ENCODE measurements at regions not wholly inside any gene's neighbourhood (a gene's known extent, or its start where the extent isn't known, plus 50 kb on each side); places are given as distances from the start of the nearest gene placed in this dataset.
A peak's percentile ranks its signal among the peaks of the same experiment; 100 is the strongest.

DNA sequence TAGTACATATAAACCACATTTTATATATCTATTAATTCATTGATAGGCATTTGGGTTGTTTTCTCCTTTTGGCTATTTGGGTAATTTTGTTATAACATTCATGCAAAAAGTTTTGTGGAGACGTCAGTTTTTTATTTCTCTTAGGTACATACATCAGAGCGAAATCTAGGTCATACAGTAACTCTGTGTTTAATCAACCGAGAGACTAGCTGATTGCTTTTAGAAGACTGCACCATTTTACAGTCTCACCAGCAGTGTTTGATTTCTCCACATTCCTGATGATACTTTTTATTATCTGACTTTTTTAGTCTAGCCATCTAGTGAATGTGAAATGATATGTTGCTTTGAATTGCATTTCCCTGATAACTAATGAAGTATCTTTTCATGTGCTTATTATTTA lies 1019.3 kb downstream of the NSUN3 start:
- no peak for DNase-seq
- H3K9me3 ChIP-seq: no peaks in the 10 kb centered on the region
- no peak overlapping the region for H3K4me3 ChIP-seq (ENCODE audit: low read depth, low read length)
- no peaks in the 10 kb centered on the region for H3K27me3 ChIP-seq
- no peaks in the 10 kb centered on the region for H3K36me3 ChIP-seq
- no peak for TF ChIP-seq CTCF (IDR thresholded peaks at IDR 0.05; ENCODE audit: low read depth, low read length)
- no peaks in the 10 kb centered on the region; the same call in 1 of the 2 replicates for H3K4me1 ChIP-seq

GRCh38 chr3:95084738-95085137 lies 1021.9 kb downstream of the NSUN3 start:
- no peaks in the 10 kb centered on the region for H3K27me3 ChIP-seq
- H3K4me1 ChIP-seq: no peaks in the 10 kb centered on the region; the same call in 1 of the 2 replicates
- TF ChIP-seq CTCF (IDR thresholded peaks at IDR 0.05; ENCODE audit: low read depth, low read length): no peak
- DNase-seq: no peak
- no peaks in the 10 kb centered on the region for H3K9me3 ChIP-seq
- no peak overlapping the region for H3K4me3 ChIP-seq (ENCODE audit: low read depth, low read length)
- H3K36me3 ChIP-seq: no peaks in the 10 kb centered on the region

- H3K4me1 ChIP-seq: no peaks in the 10 kb centered on the region; the same call in 1 of the 2 replicates
- TF ChIP-seq CTCF (IDR thresholded peaks at IDR 0.05; ENCODE audit: low read depth, low read length): no peak
- H3K27me3 ChIP-seq: no peaks in the 10 kb centered on the region
- H3K9me3 ChIP-seq: no peaks in the 10 kb centered on the region
- no peak for DNase-seq
- no peak overlapping the region for H3K4me3 ChIP-seq (ENCODE audit: low read depth, low read length)
- H3K36me3 ChIP-seq: no peaks in the 10 kb centered on the region
Observed at GRCh38 chr3:95088464-95088863, 1025.6 kb downstream of the NSUN3 start.

DNA sequence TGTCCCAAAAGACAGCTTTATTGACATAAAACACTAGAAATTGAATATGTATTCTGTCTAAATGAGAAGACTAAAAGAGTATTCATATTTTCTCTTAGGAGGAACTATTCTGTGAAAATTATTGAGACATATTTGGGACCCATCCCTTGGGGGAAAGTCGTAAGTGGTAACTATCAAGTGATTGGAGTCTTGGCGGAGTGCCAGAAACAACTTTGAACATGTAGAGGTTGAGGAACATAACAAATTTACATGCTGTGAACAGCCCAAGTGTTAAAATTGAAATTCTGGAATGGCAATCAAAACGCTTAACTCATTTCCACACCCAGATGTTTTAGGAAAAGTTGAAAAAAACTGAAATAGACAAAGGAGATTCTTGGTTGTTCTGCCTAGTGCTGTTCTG lies 1034.6 kb downstream of the NSUN3 start:
- Histone ChIP-seq H3K27me3 (no peaks in the 10 kb centered on the region), H3K36me3 (no peaks in the 10 kb centered on the region), H3K9me3 (no peaks in the 10 kb centered on the region), H3K4me3 (ENCODE audit: low read depth, low read length) (no peak overlapping the region), H3K4me1 (no peaks in the 10 kb centered on the region)
- TF ChIP-seq CTCF (IDR thresholded peaks at IDR 0.05; ENCODE audit: low read depth, low read length): no peak
- DNase-seq: peak; percentile 42

GRCh38 chr3:95120921-95121320 lies 1058.1 kb downstream of the NSUN3 start:
- Histone ChIP-seq H3K4me3 (ENCODE audit: low read depth, low read length) (no peak overlapping the region), H3K4me1 (no peaks in the 10 kb centered on the region), H3K9me3 (no peaks in the 10 kb centered on the region), H3K36me3 (no peaks in the 10 kb centered on the region), H3K27me3 (no peaks in the 10 kb centered on the region)
- no peak for DNase-seq
- TF ChIP-seq CTCF (IDR thresholded peaks at IDR 0.05; ENCODE audit: low read depth, low read length): no peak

DNA sequence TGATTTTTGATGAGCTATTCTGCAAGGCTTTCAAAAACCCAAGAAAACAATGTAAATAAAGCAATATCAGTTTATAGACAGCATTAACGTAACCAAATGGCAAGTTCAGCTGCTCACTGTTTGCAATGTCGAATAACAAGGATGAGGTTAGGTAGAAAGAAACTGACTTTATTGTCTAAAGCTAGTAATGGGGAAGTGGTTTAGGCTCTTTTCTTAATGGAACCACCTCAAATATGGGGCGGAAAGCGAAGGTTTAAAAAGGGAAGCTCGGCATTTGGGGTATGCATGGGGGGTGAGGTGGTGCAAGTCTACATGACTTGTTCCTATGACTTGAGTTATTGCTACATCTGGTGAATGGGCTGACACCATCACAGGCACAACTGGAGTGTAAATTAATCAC lies 1060.2 kb downstream of the NSUN3 start:
- Histone ChIP-seq H3K36me3 (no peaks in the 10 kb centered on the region), H3K4me3 (ENCODE audit: low read depth, low read length) (no peak overlapping the region), H3K4me1 (no peaks in the 10 kb centered on the region), H3K27me3 (no peaks in the 10 kb centered on the region), H3K9me3 (no peaks in the 10 kb centered on the region; the same call in 1 of the 2 replicates)
- no peak for TF ChIP-seq CTCF (IDR thresholded peaks at IDR 0.05; ENCODE audit: low read depth, low read length)
- DNase-seq: no peak
